ENCODE measurements at regions not wholly inside any gene's neighbourhood (a gene's known extent, or its start where the extent isn't known, plus 50 kb on each side); places are given as distances from the start of the nearest gene placed in this dataset.

DNA sequence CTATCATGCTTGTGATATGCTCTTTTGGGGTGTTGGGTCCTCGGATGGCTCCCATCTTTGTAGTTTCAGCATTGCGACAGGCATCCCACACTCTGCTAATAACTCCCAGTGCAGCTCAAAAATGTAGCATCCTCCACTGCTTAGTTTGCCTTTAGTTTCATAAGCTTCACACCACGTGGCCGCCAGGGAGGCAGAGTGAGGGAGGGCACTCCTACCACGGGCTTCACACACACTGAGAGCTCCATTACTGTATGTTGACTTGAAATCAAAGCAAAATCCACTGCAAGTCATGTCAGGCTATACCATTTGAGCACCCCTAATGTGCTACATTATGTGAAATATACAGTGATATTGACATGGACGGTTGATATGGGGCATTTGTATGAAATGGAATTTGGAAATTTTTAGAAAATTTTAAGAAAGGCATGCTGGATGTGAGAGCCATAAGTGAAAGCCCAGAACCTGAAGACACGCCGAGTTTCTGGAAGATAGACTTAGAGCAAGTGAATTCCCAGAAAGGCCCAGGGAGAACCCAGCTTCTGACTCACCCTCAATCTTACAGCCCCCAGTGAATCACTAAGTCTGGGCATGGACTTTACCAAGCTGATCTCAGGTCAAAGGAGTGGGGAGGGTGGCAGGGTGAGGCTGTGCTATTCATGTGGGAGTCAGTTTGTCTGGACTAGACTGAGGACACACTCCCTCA is 94.1 kb downstream of the HSPH1 start:
- no peak for DNase-seq

DNA sequence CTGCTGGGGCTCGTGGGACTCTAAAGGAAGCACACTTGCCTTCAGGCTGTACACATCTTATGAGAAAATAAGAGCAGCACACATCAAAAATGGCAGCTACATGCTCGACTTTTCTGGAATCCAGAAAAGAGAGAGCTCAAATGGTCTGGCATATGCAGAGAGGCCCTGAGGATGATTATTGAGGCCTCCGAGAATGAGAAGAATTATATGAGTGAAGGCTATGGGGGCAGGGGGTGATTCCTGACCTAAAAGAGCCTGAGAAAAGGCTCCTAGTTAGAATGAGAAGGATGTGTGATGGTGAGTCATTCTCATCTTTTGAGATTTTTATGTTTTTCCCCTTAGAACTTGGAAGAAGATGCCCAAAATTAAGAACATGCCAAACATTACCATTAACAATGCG is 97.1 kb downstream of the HSPH1 start:
- no peaks in the 10 kb centered on the region for H3K4me1 ChIP-seq
- no peak for DNase-seq
- no peaks in the 10 kb centered on the region for H3K9me3 ChIP-seq
- H3K4me3 ChIP-seq, result no peak overlapping the region
- no peaks in the 10 kb centered on the region for H3K36me3 ChIP-seq
- H3K27me3 ChIP-seq, result no peaks in the 10 kb centered on the region
- no peak overlapping the region for H3K27ac ChIP-seq
- no peak for TF ChIP-seq POLR2A (IDR thresholded peaks at IDR 0.05)
- TF ChIP-seq, protein P1, sequence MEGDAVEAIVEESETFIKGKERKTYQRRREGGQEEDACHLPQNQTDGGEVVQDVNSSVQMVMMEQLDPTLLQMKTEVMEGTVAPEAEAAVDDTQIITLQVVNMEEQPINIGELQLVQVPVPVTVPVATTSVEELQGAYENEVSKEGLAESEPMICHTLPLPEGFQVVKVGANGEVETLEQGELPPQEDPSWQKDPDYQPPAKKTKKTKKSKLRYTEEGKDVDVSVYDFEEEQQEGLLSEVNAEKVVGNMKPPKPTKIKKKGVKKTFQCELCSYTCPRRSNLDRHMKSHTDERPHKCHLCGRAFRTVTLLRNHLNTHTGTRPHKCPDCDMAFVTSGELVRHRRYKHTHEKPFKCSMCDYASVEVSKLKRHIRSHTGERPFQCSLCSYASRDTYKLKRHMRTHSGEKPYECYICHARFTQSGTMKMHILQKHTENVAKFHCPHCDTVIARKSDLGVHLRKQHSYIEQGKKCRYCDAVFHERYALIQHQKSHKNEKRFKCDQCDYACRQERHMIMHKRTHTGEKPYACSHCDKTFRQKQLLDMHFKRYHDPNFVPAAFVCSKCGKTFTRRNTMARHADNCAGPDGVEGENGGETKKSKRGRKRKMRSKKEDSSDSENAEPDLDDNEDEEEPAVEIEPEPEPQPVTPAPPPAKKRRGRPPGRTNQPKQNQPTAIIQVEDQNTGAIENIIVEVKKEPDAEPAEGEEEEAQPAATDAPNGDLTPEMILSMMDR (IDR thresholded peaks at IDR 0.05), result no peak

More for the DNA sequence above, 94.1 kb downstream of the HSPH1 start:
- H3K9me3 ChIP-seq, result no peaks in the 10 kb centered on the region
- no peak overlapping the region for H3K27ac ChIP-seq
- no peaks in the 10 kb centered on the region for H3K27me3 ChIP-seq
- H3K36me3 ChIP-seq, result no peaks in the 10 kb centered on the region
- H3K4me3 ChIP-seq, result no peak overlapping the region
- no peak for TF ChIP-seq POLR2A (IDR thresholded peaks at IDR 0.05)
- TF ChIP-seq, protein P1 (IDR thresholded peaks at IDR 0.05), result no peak
- no peaks in the 10 kb centered on the region for H3K4me1 ChIP-seq

DNA sequence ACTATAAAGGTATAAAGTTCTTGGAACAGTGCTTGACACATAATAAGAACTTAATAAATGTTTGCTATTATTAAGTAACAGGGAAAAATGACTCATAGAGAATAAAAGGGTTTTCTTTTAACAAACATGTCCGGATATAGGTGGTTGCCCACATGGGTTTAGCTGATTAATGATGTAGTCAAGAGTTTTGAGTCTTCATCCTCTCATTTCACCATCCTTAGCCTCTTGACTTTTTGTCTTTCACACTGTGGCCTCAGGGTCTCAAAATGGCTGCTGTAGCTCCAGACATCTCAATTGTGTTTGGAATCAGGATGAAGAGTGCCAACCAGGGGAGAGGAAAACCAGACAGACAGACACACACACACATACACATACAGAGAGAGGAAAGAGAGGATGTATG is 97.9 kb downstream of the HSPH1 start:
- TF ChIP-seq, protein P1 (IDR thresholded peaks at IDR 0.05), result no peak
- TF ChIP-seq POLR2A (IDR thresholded peaks at IDR 0.05), result no peak
- Histone ChIP-seq H3K27me3 (no peaks in the 10 kb centered on the region), H3K4me3 (no peak overlapping the region), H3K9me3 (no peaks in the 10 kb centered on the region), H3K36me3 (no peaks in the 10 kb centered on the region), H3K27ac (no peak overlapping the region), H3K4me1 (no peaks in the 10 kb centered on the region)
- DNase-seq, result no peak

DNA sequence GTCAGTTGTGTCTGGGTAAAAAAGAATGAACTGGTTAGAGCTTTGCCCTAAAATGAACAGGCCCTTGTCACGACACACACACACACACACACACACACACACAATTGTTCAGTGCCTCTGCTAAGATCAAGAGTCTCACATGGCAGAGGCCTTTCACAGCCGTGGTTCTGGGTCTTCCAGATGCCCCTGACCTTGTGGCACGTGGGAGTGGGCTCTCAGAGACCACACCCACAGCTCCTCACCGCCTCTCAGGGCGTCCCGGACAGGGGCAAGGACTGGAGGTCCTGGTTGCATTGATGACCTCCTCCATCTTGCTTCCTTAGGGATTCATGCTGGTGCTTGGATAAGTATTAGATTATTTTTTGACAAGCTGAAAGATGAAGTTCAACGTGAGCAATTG is 101.0 kb downstream of the HSPH1 start:
- Histone ChIP-seq H3K4me3 (no peak overlapping the region), H3K4me1 (no peaks in the 10 kb centered on the region), H3K27ac (no peak overlapping the region), H3K27me3 (no peaks in the 10 kb centered on the region), H3K9me3 (no peaks in the 10 kb centered on the region), H3K36me3 (no peaks in the 10 kb centered on the region)
- DNase-seq, result no peak
- TF ChIP-seq POLR2A (IDR thresholded peaks at IDR 0.05), result no peak
- TF ChIP-seq, protein P1 (IDR thresholded peaks at IDR 0.05), result no peak

DNA sequence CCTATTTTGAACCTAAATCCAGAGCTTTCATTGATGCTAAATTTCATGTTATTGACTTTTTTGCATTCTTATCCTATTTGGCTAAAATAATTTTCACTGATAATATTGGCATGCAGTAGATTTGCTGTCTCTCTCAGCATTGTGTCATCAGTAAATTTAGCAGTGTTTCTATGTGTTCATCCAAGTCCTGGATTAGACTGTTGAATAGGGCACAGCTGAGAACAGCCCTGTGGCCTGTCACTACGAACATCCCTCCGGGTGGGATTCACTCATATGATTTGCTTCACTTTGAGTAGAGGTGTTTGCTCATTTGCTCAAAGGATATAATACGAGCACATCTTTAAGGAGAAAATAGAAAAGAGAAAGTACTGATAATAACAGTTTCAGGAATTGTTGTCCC is 101.5 kb downstream of the HSPH1 start:
- TF ChIP-seq POLR2A (IDR thresholded peaks at IDR 0.05), result no peak
- TF ChIP-seq, protein P1 (IDR thresholded peaks at IDR 0.05), result no peak
- Histone ChIP-seq H3K4me1 (no peaks in the 10 kb centered on the region), H3K9me3 (no peaks in the 10 kb centered on the region), H3K27ac (no peak overlapping the region), H3K27me3 (no peaks in the 10 kb centered on the region), H3K36me3 (no peaks in the 10 kb centered on the region), H3K4me3 (no peak overlapping the region)
- no peak for DNase-seq
